ENCODE measurements at regions not wholly inside any gene's neighbourhood (a gene's known extent, or its start where the extent isn't known, plus 50 kb on each side); places are given as distances from the start of the nearest gene placed in this dataset.

- no peak for TF ChIP-seq POLR2A (IDR thresholded peaks at IDR 0.05)
- TF ChIP-seq EP300 (IDR thresholded peaks at IDR 0.05), result no peak
- no peak for TF ChIP-seq POLR2AphosphoS5 (IDR thresholded peaks at IDR 0.05)
- WGBS, result 65% methylated on average over 2 of the region's 2 CpGs
These were observed 358.9 kb downstream of the ARL6IP6 start for GRCh38 chr2:153077311-153077710.

GRCh38 chr2:153074207-153074606 lies 355.8 kb downstream of the ARL6IP6 start:
- H3K36me3 ChIP-seq, result no peaks in the 10 kb centered on the region
- no peak overlapping the region for H3K27ac ChIP-seq
- no peak for DNase-seq (ENCODE audit: low spot score in 2 of 2)
- H3K4me3 ChIP-seq, result no peak overlapping the region
- TF ChIP-seq POLR2AphosphoS5 (IDR thresholded peaks at IDR 0.05) (no peak), EP300 (IDR thresholded peaks at IDR 0.05) (no peak), CTCF (IDR thresholded peaks at IDR 0.05) (no peak), POLR2A (IDR thresholded peaks at IDR 0.05) (no peak)
- WGBS, result 95% methylated on average over 1 of the region's 1 CpG
- H3K9me3 ChIP-seq, result no peaks in the 10 kb centered on the region
- H3K4me1 ChIP-seq, result peaks cover 9% of the 10 kb centered on the region
- H3K27me3 ChIP-seq, result no peaks in the 10 kb centered on the region

More at GRCh38 chr2:153077311-153077710, 358.9 kb downstream of the ARL6IP6 start:
- Histone ChIP-seq H3K27me3 (no peaks in the 10 kb centered on the region), H3K4me1 (no peaks in the 10 kb centered on the region), H3K27ac (no peak overlapping the region), H3K4me3 (no peak overlapping the region), H3K36me3 (no peaks in the 10 kb centered on the region), H3K9me3 (no peaks in the 10 kb centered on the region)
- DNase-seq (ENCODE audit: low spot score in 2 of 2), result no peak

GRCh38 chr2:153072813-153073212 lies 354.4 kb downstream of the ARL6IP6 start:
- 94% methylated on average over 8 of the region's 8 CpGs for WGBS
- no peak overlapping the region for H3K4me3 ChIP-seq
- no peaks in the 10 kb centered on the region for H3K36me3 ChIP-seq
- no peaks in the 10 kb centered on the region for H3K27me3 ChIP-seq
- DNase-seq (ENCODE audit: low spot score in 2 of 2), result no peak
- no peaks in the 10 kb centered on the region for H3K9me3 ChIP-seq
- no peak overlapping the region for H3K27ac ChIP-seq
- no peak for TF ChIP-seq CTCF (IDR thresholded peaks at IDR 0.05)
- no peak for TF ChIP-seq POLR2A (IDR thresholded peaks at IDR 0.05)
- TF ChIP-seq EP300 (IDR thresholded peaks at IDR 0.05), result no peak
- no peak for TF ChIP-seq POLR2AphosphoS5 (IDR thresholded peaks at IDR 0.05)
- peaks cover 9% of the 10 kb centered on the region for H3K4me1 ChIP-seq

- no peak for TF ChIP-seq POLR2A (IDR thresholded peaks at IDR 0.05)
- TF ChIP-seq EP300 (IDR thresholded peaks at IDR 0.05), result no peak
- TF ChIP-seq POLR2AphosphoS5 (IDR thresholded peaks at IDR 0.05), result no peak
- no peak for TF ChIP-seq CTCF (IDR thresholded peaks at IDR 0.05)
- H3K9me3 ChIP-seq, result no peaks in the 10 kb centered on the region
- WGBS, result 45% methylated on average over 6 of the region's 6 CpGs
- no peaks in the 10 kb centered on the region for H3K36me3 ChIP-seq
- no peak for DNase-seq (ENCODE audit: low spot score in 2 of 2)
- no peaks in the 10 kb centered on the region for H3K27me3 ChIP-seq
- no peak overlapping the region for H3K4me3 ChIP-seq
- peaks cover 9% of the 10 kb centered on the region for H3K4me1 ChIP-seq
- no peak overlapping the region for H3K27ac ChIP-seq
These were observed 353.7 kb downstream of the ARL6IP6 start for GRCh38 chr2:153072077-153072476.

- H3K9me3 ChIP-seq, result no peaks in the 10 kb centered on the region
- no peak for TF ChIP-seq CTCF (IDR thresholded peaks at IDR 0.05)
- TF ChIP-seq POLR2AphosphoS5 (IDR thresholded peaks at IDR 0.05), result no peak
- TF ChIP-seq EP300 (IDR thresholded peaks at IDR 0.05), result no peak
- no peak for TF ChIP-seq POLR2A (IDR thresholded peaks at IDR 0.05)
- H3K27ac ChIP-seq, result no peak overlapping the region
- no peaks in the 10 kb centered on the region for H3K36me3 ChIP-seq
- DNase-seq (ENCODE audit: low spot score in 2 of 2), result no peak
- H3K4me1 ChIP-seq, result peaks cover 9% of the 10 kb centered on the region
- H3K27me3 ChIP-seq, result no peaks in the 10 kb centered on the region
- no peak overlapping the region for H3K4me3 ChIP-seq
These were observed 352.7 kb downstream of the ARL6IP6 start for GRCh38 chr2:153071090-153071489.

- no peak for TF ChIP-seq POLR2AphosphoS5 (IDR thresholded peaks at IDR 0.05)
- Histone ChIP-seq H3K27me3 (no peaks in the 10 kb centered on the region), H3K36me3 (no peaks in the 10 kb centered on the region), H3K4me1 (peaks cover 9% of the 10 kb centered on the region), H3K9me3 (no peaks in the 10 kb centered on the region), H3K4me3 (no peak overlapping the region), H3K27ac (no peak overlapping the region)
- no peak for DNase-seq (ENCODE audit: low spot score in 2 of 2)
- 74% methylated on average over 2 of the region's 2 CpGs for WGBS
These were observed 350.5 kb downstream of the ARL6IP6 start for GRCh38 chr2:153068915-153069314.
